ENCODE measurements at regions not wholly inside any gene's neighbourhood (a gene's known extent, or its start where the extent isn't known, plus 50 kb on each side); places are given as distances from the start of the nearest gene placed in this dataset.

- TF ChIP-seq CTCF (IDR thresholded peaks at IDR 0.05; ENCODE audit: insufficient read depth, low read length) = no peak
- no peak for TF ChIP-seq REST (IDR thresholded peaks at IDR 0.05; ENCODE audit: insufficient replicate concordance, low read depth)
- no peak for TF ChIP-seq GABPA (IDR thresholded peaks at IDR 0.05; ENCODE audit: low read depth)
- TF ChIP-seq POLR2AphosphoS5 (IDR thresholded peaks at IDR 0.05; ENCODE audit: low read depth) = no peak
Observed at GRCh38 chr3:34878488-34878887, 760.8 kb upstream of the ARPP21 start.

All from HL-60 (cell line).